Ascending aorta (tissue), 2 donors: ENCODE measurements at regions not wholly inside any gene's neighbourhood (a gene's known extent, or its start where the extent isn't known, plus 50 kb on each side); places are given as distances from the start of the nearest gene placed in this dataset.
"Not testable (repeated sequence)": the region's sequence is repeated elsewhere in the genome, so short reads cannot be mapped to it uniquely, and the experiment has no call there.

Experiments used
- DNase-seq, 2 donors: peaks; one replicate each; pipeline ENCODE4 v3.0.0-alpha.2; 2019; ENCODE audit warnings: low spot score in 2 of 2
- H3K27ac ChIP-seq, 2 donors: fragments of 200-600 bp; sonication (generic); one replicate each; pipeline ENCODE4 v1.5.1; 2016 to 2017; ENCODE audit warnings: mild to moderate bottlenecking in 1 of 2
- H3K27me3 ChIP-seq: fragments of 200-600 bp; sonication (generic); one replicate; pipeline ENCODE4 v1.5.1; 2017
- H3K36me3 ChIP-seq, 2 donors: fragments of 200-600 bp; sonication (generic); one replicate each; pipeline ENCODE4 v1.5.1; 2016
- H3K4me1 ChIP-seq, 2 donors: fragments of 200-600 bp; sonication (generic); one replicate each; pipeline ENCODE4 v1.5.1; 2016 to 2017; ENCODE audit warnings: mild to moderate bottlenecking in 1 of 2
- H3K4me3 ChIP-seq, 2 donors: fragments of 200-600 bp; sonication (generic); one replicate each; pipeline ENCODE4 v1.5.1; 2016 to 2017; ENCODE audit warnings: mild to moderate bottlenecking in 1 of 2
- H3K9me3 ChIP-seq, 2 donors: fragments of 200-600 bp; sonication (generic); one replicate each; pipeline ENCODE4 v1.5.1; 2016
- CTCF ChIP-seq, 3 experiments: fragments of 200-600 bp in 2 of 3; fragments of 450-650 bp in 1 of 3; sonication (generic) in 2 of 3; IDR thresholded peaks; one replicate each; pipeline ENCODE4 v1.5.1; 2016 to 2019; ENCODE audit warnings: antibody characterized with exemption in 3 of 3, mild to moderate bottlenecking in 1 of 3, moderate library complexity in 1 of 3
- intact Hi-C: fragments of 100-400 bp; cut with DNase I; formaldehyde crosslinking; loops from one replicate; pipeline ENCODE4 v1.15.1; 2023

- Histone ChIP-seq H3K4me3 (no peak overlapping the region), H3K27ac (no peak overlapping the region), H3K27me3 (no peaks in the 10 kb centered on the region), H3K36me3 (no peaks in the 10 kb centered on the region), H3K4me1 (no peaks in the 10 kb centered on the region), H3K9me3 (no peaks in the 10 kb centered on the region)
- DNase-seq: no peak
- intact Hi-C loops: no loop called here
- no peak for TF ChIP-seq CTCF (IDR thresholded peaks at IDR 0.05)
These were observed 430.6 kb upstream of the KAZN start for GRCh38 chr1:14167884-14168283.

GRCh38 chr1:14168326-14169063 lies 430.0 kb upstream of the KAZN start:
- intact Hi-C loops: no loop called here
- H3K4me3 ChIP-seq: no peak overlapping the region
- H3K4me1 ChIP-seq: no peaks in the 10 kb centered on the region
- DNase-seq: no peak
- no peaks in the 10 kb centered on the region for H3K9me3 ChIP-seq
- H3K27me3 ChIP-seq: no peaks in the 10 kb centered on the region
- no peaks in the 10 kb centered on the region for H3K36me3 ChIP-seq
- H3K27ac ChIP-seq: no peak overlapping the region
- no peak for TF ChIP-seq CTCF (IDR thresholded peaks at IDR 0.05)

GRCh38 chr1:14173598-14173997 lies 424.9 kb upstream of the KAZN start:
- TF ChIP-seq CTCF (IDR thresholded peaks at IDR 0.05): no peak
- no peak for DNase-seq
- intact Hi-C loops: no loop called here
- Histone ChIP-seq H3K4me3 (no peak overlapping the region), H3K9me3 (no peaks in the 10 kb centered on the region), H3K27ac (no peak overlapping the region), H3K27me3 (no peaks in the 10 kb centered on the region), H3K36me3 (no peaks in the 10 kb centered on the region), H3K4me1 (no peaks in the 10 kb centered on the region)

- H3K4me1 ChIP-seq, DNase-seq, H3K9me3 ChIP-seq, H3K36me3 ChIP-seq, H3K27ac ChIP-seq, intact Hi-C loops, H3K27me3 ChIP-seq, H3K4me3 ChIP-seq: not testable (repeated sequence)
These were observed 420.6 kb upstream of the KAZN start for GRCh38 chr1:14177866-14178265.

- Histone ChIP-seq H3K9me3 (no peaks in the 10 kb centered on the region), H3K27me3 (no peaks in the 10 kb centered on the region), H3K36me3 (no peaks in the 10 kb centered on the region), H3K4me1 (no peaks in the 10 kb centered on the region), H3K27ac (no peak overlapping the region), H3K4me3 (no peak overlapping the region)
- TF ChIP-seq CTCF (IDR thresholded peaks at IDR 0.05): no peak
- DNase-seq: no peak
- intact Hi-C loops: no loop called here
These were observed 417.7 kb upstream of the KAZN start for GRCh38 chr1:14180738-14181137.

GRCh38 chr1:14181191-14181795 lies 417.2 kb upstream of the KAZN start:
- Histone ChIP-seq H3K27ac (no peak overlapping the region), H3K9me3 (no peaks in the 10 kb centered on the region), H3K27me3 (no peaks in the 10 kb centered on the region), H3K4me3 (no peak overlapping the region), H3K4me1 (no peaks in the 10 kb centered on the region), H3K36me3 (no peaks in the 10 kb centered on the region)
- no peak for DNase-seq
- TF ChIP-seq CTCF (IDR thresholded peaks at IDR 0.05): no peak
- intact Hi-C loops: no loop called here
